Large intestine (tissue), 3 donors: ENCODE measurements at regions not wholly inside any gene's neighbourhood (a gene's known extent, or its start where the extent isn't known, plus 50 kb on each side); places are given as distances from the start of the nearest gene placed in this dataset.
A peak's percentile ranks its signal among the peaks of the same experiment; 100 is the strongest.
"Not testable (repeated sequence)": the region's sequence is repeated elsewhere in the genome, so short reads cannot be mapped to it uniquely, and the experiment has no call there.

Experiments
- DNase-seq, 2 donors: peaks; one replicate each; pipeline versions ENCODE4 v3.0.0 to v3.0.0-alpha.2; 2013
- H3K27ac ChIP-seq: one replicate; pipeline ENCODE4 v1.5.1; 2013; ENCODE audit warnings: low read length
- H3K27me3 ChIP-seq: 2 replicates; pipeline ENCODE4 v1.6.1; 2013; ENCODE audit warnings: low read length; ENCODE audit not compliant: control insufficient read depth, insufficient read depth
- H3K36me3 ChIP-seq: 2 replicates; pipeline ENCODE4 v1.6.1; 2013; ENCODE audit warnings: low read length; ENCODE audit not compliant: control insufficient read depth, insufficient read depth
- H3K4me1 ChIP-seq: one replicate; pipeline ENCODE4 v1.6.1; 2013; ENCODE audit warnings: low read length; ENCODE audit not compliant: control insufficient read depth, insufficient read depth
- H3K4me3 ChIP-seq: one replicate; pipeline ENCODE4 v1.5.1; 2013; ENCODE audit warnings: low read length
- H3K9me3 ChIP-seq: one replicate; pipeline ENCODE4 v1.6.1; 2013; ENCODE audit warnings: mild to moderate bottlenecking, low read depth, low read length, moderate library complexity; ENCODE audit not compliant: control insufficient read depth
- WGBS: methylation state at CpG from one replicate; pipeline ENCODE4 v1.1.5; 2013; ENCODE audit warnings: low lambda C conversion rate; ENCODE audit not compliant: insufficient coverage; 5-methylcytosine and 5-hydroxymethylcytosine counted together

DNA sequence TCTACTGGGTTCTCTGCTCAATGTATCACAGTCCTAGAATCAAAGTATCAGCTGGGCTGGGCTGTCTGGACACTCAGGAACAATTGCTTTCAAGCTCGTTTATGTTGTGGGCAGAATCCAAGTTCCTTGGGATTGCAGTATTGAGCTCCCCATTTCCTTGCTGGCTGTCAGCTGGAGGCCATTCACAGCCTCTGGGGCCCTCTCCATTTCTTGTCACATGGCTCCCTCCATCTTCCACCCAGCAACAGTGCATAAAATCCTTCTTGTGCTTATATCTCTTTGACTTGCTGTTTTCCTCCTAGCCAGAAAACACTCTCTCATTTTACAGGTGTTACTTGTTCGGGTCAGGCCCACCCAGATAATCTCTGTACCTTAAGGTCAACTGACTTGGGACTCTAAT, 363.5 kb downstream of the IGSF11 start:
- WGBS, result no CpG with 5 or more reads among the region's 2 CpGs
- H3K27ac ChIP-seq, result no peak overlapping the region

DNA sequence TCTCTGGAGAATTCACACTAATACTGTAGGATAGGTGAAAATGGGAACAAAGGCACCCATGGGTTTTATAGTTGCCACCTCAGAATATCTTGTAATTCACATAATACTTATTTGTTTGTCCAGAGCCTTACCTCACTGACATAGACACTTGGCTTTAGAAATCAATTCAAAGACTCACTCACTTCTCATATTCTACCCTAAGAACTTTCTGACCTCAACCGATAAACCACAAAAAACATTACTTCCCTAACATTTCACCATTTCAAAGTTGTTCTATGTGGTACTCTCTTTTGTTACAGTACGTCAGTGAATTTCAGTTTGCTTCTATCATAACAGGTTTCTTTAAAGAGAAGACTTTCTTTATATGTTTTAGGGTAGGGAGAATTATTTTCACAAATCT, 359.3 kb downstream of the IGSF11 start:
- Histone ChIP-seq H3K36me3 (no peaks in the 10 kb centered on the region), H3K27ac (no peak overlapping the region), H3K4me1 (no peaks in the 10 kb centered on the region), H3K4me3 (no peak overlapping the region), H3K9me3 (no peaks in the 10 kb centered on the region), H3K27me3 (no peaks in the 10 kb centered on the region)
- no peak for DNase-seq
- 75% methylated on average over 2 of the region's 2 CpGs for WGBS

More for the DNA sequence above, 363.5 kb downstream of the IGSF11 start:
- H3K27me3 ChIP-seq, result no peaks in the 10 kb centered on the region
- no peaks in the 10 kb centered on the region for H3K9me3 ChIP-seq
- H3K4me3 ChIP-seq, result no peak overlapping the region
- no peaks in the 10 kb centered on the region for H3K4me1 ChIP-seq
- DNase-seq, result no peak
- no peaks in the 10 kb centered on the region for H3K36me3 ChIP-seq

DNA sequence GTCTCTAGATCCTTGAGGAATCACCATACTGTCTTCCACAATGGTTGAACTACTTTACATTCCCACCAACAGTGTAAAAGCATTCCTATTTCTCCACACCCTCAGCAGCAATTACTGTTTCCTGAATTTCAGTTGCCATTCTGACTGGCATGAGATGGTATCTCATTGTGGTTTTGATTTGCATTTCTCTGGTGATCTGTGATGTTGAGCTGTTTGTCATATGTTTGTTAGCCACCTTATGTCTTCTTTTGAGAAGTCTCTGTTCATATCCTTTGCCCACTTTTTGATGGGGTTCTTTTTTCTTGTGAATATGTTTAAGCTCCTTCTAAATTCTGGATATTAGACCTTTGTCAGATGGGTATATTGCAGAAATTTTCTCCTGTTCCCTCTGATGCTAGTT, 356.0 kb downstream of the IGSF11 start:
- DNase-seq, H3K36me3 ChIP-seq, H3K9me3 ChIP-seq, H3K27me3 ChIP-seq, H3K27ac ChIP-seq, H3K4me3 ChIP-seq, H3K4me1 ChIP-seq: not testable (repeated sequence)

GRCh38 chr3:118682921-118683320, 351.7 kb downstream of the IGSF11 start:
- no peaks in the 10 kb centered on the region for H3K9me3 ChIP-seq
- peak; percentile 6 to 7 for DNase-seq
- no peak overlapping the region for H3K27ac ChIP-seq
- H3K27me3 ChIP-seq, result no peaks in the 10 kb centered on the region
- WGBS, result 100% methylated on average over 1 of the region's 2 CpGs
- H3K4me1 ChIP-seq, result no peaks in the 10 kb centered on the region
- no peak overlapping the region for H3K4me3 ChIP-seq
- H3K36me3 ChIP-seq, result no peaks in the 10 kb centered on the region

DNA sequence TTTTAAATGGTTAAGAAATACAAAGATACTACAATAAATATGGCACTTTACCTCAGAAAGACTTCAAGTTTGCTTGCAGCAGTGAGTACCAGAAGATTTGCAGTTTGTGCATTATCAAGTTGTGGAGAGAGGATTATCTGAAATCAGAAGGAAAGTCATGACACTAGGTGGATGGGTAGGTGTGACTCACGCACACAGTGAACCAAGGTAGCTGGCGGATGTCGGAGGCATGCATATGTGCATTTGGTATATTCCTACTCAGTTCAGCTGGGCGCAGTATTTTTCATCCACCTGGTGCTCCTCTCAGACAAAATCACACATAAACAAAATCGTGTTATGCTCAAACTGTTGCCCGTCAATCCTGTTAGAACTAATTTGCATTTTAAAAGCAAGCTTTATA, 351.0 kb downstream of the IGSF11 start:
- no peaks in the 10 kb centered on the region for H3K36me3 ChIP-seq
- H3K9me3 ChIP-seq, result no peaks in the 10 kb centered on the region
- no peak for DNase-seq
- H3K4me1 ChIP-seq, result no peaks in the 10 kb centered on the region
- H3K27ac ChIP-seq, result no peak overlapping the region
- no peak overlapping the region for H3K4me3 ChIP-seq
- 89% methylated on average over 3 of the region's 6 CpGs for WGBS
- H3K27me3 ChIP-seq, result no peaks in the 10 kb centered on the region

DNA sequence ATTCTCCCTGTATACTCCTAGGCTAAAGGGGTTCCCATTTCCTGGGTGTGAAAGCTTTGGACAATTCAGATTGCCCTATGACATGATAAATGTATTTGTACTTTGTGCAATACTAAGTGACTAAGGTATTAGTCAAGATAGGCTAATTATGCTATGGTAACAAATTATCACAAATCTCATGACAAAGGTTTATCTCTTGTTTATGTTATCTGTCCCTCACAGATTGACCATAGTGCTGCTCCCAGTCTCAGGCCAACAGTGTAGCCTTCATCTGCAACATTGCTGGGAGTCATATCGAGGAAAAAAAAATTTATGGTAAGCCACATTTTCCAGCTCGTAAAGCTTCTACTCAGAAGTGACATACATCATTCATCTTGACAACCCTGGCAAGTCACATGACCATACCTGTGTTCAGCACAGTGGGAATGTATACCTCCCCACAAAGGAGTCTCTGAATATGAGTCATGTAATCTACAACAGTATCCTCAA, 346.2 kb downstream of the IGSF11 start:
- no peak for DNase-seq
- H3K36me3 ChIP-seq, result no peaks in the 10 kb centered on the region
- H3K4me3 ChIP-seq, result no peak overlapping the region
- no peaks in the 10 kb centered on the region for H3K4me1 ChIP-seq
- 20% methylated on average over 1 of the region's 2 CpGs for WGBS
- H3K27me3 ChIP-seq, result no peaks in the 10 kb centered on the region
- no peaks in the 10 kb centered on the region for H3K9me3 ChIP-seq
- no peak overlapping the region for H3K27ac ChIP-seq

GRCh38 chr3:118692416-118692815, 342.2 kb downstream of the IGSF11 start:
- no peaks in the 10 kb centered on the region for H3K27me3 ChIP-seq
- no peak overlapping the region for H3K27ac ChIP-seq
- no CpG with 5 or more reads among the region's 1 CpG for WGBS
- H3K9me3 ChIP-seq, result no peaks in the 10 kb centered on the region
- H3K4me3 ChIP-seq, result no peak overlapping the region
- H3K4me1 ChIP-seq, result no peaks in the 10 kb centered on the region
- DNase-seq, result no peak
- H3K36me3 ChIP-seq, result no peaks in the 10 kb centered on the region

DNA sequence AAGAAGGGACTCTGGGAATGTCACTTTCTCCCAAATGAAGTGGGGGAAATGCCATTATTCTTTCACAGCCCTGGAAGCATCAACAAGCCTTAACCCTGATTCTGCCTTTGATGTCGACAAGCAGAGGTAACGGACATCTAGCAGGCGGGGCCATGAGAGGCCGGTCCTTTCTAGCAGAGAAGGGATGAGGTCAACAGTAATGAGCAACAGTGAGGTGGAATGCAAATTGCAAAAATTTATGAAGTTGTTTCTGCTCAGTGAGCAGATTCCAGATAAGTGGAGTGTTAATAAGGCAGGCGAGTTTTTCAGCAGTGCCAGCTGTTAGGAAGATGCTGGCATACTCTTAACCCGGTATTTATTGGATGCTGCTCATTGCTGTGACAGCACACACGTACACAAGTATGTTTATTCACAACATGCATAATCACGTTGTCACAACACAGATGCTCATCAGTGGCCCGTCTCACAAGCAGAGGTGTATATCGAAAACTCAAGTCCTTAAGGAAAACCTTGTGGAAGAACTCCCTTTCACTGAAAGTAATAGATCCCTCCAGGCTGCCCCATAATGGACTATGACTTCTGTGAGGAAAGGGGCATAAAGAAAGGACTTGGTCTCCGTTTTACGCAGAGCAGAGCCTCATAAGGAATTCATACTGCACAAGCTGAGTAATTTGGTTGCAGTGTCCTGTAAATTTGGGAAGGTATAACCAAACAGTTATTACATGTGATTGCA, 329.0 kb downstream of the IGSF11 start:
- no peak for DNase-seq

DNA sequence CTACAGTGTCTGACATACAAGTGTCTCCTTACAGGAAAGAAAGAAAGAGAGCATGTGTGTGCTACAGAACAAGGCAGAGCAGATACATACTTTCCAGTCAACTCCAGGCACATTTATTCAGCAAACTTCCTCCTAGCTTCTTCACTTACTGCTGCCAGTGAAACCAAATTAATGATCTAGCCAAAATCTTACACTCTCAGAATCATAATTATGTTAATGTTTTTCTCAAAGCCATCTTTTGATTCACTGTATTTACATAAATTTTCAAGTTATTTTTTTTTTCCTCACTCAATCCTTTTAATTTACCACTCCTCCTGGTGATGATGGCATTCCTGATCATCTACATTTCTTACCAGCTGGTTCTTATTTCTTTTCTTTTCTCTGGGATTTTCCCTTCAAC, 326.7 kb downstream of the IGSF11 start:
- Histone ChIP-seq H3K4me3 (no peak overlapping the region), H3K4me1 (no peaks in the 10 kb centered on the region), H3K27ac (no peak overlapping the region), H3K27me3 (no peaks in the 10 kb centered on the region), H3K9me3 (no peaks in the 10 kb centered on the region), H3K36me3 (no peaks in the 10 kb centered on the region)
- no peak for DNase-seq

More for the DNA sequence above, 329.0 kb downstream of the IGSF11 start:
- no peak overlapping the region for H3K27ac ChIP-seq
- no peaks in the 10 kb centered on the region for H3K36me3 ChIP-seq
- H3K4me1 ChIP-seq, result no peaks in the 10 kb centered on the region
- 80% methylated on average over 2 of the region's 12 CpGs for WGBS
- H3K4me3 ChIP-seq, result no peak overlapping the region
- no peaks in the 10 kb centered on the region for H3K9me3 ChIP-seq
- no peaks in the 10 kb centered on the region for H3K27me3 ChIP-seq

DNA sequence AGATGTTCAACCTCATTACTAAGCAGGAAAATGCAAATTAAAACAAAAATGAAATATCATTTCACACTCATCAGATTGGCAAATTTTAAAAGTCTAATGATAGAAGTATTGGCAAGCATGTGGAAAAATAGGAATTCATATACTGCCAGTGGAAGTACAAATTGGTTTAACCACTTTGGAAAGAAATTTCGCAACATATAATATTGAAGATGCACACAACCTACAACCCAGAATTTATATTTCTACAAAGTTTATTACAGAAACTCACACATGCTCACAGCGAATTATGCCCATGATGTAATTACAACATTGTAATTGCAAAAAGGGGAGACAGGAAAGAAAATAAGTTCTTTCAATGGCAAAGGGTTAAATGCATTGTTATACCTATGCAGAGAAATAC, 324.1 kb downstream of the IGSF11 start:
- no peak overlapping the region for H3K4me3 ChIP-seq
- no peak for DNase-seq
- no peaks in the 10 kb centered on the region for H3K9me3 ChIP-seq
- WGBS, result no CpG with 5 or more reads among the region's 2 CpGs
- no peaks in the 10 kb centered on the region for H3K4me1 ChIP-seq
- no peaks in the 10 kb centered on the region for H3K27me3 ChIP-seq
- H3K27ac ChIP-seq, result no peak overlapping the region
- no peaks in the 10 kb centered on the region for H3K36me3 ChIP-seq

- H3K4me1 ChIP-seq, result no peaks in the 10 kb centered on the region
- no peak overlapping the region for H3K27ac ChIP-seq
- no peaks in the 10 kb centered on the region for H3K9me3 ChIP-seq
- WGBS, result no CpG with 5 or more reads among the region's 3 CpGs
- no peak for DNase-seq
- no peak overlapping the region for H3K4me3 ChIP-seq
- H3K27me3 ChIP-seq, result no peaks in the 10 kb centered on the region
- H3K36me3 ChIP-seq, result no peaks in the 10 kb centered on the region
Observed at GRCh38 chr3:118713502-118714207, 321.0 kb downstream of the IGSF11 start.
